ENCODE measurements at regions not wholly inside any gene's neighbourhood (a gene's known extent, or its start where the extent isn't known, plus 50 kb on each side); places are given as distances from the start of the nearest gene placed in this dataset.

DNA sequence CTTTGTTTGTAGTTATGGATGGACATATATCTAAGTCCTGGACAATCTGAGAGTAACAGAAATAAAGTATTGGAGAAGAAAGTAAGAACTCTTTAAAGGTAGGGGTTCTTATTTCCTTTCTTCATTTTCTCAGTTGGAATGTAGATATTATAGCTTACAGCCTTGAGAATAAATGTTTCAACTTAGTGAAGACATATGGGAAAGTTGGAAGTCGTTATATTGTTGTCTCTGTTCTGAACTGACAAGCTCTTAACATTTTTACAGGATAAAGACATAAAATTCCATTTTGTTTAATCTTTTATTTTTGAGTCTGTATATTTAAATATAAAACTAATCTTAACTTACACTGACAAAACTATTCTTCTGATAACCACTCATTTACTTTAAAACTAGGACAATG is 2187.5 kb upstream of the ACO1 start:
- no peak overlapping the region for H3K4me3 ChIP-seq (ENCODE audit: low read depth, low read length)

DNA sequence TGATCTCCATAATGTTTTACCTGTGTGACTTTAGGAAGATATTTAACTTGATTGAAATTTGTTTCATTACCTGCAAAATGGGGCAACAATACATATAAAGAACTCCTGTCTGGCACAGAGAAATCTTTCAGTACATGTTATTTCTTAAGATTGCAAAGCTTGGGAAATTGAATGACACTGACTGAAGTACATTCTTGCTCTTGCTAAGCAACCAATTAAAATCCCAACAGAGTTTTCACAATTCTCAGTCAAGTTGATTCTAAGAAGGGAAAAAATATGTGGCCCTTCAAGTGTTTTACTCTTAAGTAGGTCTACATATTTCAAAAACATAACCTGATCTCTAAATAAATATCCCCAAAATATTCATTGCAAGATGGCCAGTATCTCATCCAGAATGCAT is 2187.0 kb upstream of the ACO1 start:
- TF ChIP-seq, protein P1, sequence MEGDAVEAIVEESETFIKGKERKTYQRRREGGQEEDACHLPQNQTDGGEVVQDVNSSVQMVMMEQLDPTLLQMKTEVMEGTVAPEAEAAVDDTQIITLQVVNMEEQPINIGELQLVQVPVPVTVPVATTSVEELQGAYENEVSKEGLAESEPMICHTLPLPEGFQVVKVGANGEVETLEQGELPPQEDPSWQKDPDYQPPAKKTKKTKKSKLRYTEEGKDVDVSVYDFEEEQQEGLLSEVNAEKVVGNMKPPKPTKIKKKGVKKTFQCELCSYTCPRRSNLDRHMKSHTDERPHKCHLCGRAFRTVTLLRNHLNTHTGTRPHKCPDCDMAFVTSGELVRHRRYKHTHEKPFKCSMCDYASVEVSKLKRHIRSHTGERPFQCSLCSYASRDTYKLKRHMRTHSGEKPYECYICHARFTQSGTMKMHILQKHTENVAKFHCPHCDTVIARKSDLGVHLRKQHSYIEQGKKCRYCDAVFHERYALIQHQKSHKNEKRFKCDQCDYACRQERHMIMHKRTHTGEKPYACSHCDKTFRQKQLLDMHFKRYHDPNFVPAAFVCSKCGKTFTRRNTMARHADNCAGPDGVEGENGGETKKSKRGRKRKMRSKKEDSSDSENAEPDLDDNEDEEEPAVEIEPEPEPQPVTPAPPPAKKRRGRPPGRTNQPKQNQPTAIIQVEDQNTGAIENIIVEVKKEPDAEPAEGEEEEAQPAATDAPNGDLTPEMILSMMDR (IDR thresholded peaks at IDR 0.05; ENCODE audit: borderline replicate concordance, insufficient read depth, low read depth, low read length): no peak
- H3K4me3 ChIP-seq (ENCODE audit: low read depth, low read length): no peak overlapping the region

More for the DNA sequence above, 2187.5 kb upstream of the ACO1 start:
- TF ChIP-seq, protein P1 (IDR thresholded peaks at IDR 0.05; ENCODE audit: borderline replicate concordance, insufficient read depth, low read depth, low read length): no peak

DNA sequence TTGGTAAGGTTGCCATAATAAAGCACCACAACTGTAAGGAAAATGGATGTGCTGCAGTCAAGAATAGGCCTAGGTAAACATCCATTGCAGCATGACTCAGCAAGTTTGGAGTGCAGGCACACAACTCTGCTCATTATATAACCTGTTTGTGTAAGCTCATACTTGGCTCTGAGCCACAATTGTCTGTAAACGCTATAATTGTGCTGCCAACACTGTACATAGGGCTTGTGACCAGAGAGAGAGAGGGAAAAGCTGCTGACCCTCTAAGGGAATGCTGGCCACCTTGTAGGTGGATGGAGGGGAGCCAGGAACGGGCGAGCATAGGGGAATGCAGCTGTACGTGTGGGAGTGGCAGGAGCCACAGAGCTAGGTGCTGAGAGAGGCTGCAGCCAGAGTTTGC is 2186.5 kb upstream of the ACO1 start:
- TF ChIP-seq, protein P1 (IDR thresholded peaks at IDR 0.05; ENCODE audit: borderline replicate concordance, insufficient read depth, low read depth, low read length): no peak
- H3K4me3 ChIP-seq (ENCODE audit: low read depth, low read length): no peak overlapping the region

DNA sequence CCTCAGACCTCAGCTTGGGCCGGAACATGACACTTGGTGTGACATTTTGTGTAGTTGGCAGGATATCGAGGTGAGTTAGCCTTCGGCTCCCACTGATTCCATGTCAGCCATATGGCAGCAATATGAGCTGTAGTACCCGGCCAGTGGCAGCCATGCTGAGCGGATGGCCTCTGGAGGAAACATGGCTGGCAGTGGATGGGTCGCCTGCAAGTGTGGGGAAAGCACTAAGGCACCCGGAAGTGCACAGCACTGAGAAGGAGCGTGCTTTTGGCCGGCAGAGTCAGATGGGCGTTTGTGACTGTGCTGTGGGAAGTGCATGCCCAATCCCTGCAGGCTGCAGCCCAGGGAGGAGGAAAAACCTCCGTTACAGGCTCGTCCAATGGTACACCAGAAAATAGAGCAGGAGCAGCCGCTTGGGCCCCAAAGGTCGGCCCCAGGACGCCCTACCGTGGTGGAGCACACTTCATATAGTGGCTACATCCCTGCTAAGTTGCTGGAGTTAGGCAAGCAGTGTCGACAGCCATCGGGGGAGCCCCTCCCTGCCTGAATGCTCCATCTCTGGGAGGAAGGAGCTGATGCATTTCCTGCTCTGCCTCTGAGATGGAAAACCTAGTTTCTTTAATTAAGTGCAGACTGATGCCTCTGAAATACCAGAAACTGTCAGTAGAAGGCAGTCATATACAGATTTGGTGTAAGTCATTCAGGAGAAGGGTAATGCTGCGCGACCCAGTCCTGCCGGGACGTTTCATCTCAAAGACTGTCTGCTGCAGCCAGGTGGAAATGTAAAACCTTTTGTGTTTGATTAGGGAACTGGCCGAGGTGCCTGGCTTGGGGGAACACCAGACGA is 2185.8 kb upstream of the ACO1 start:
- H3K4me3 ChIP-seq (ENCODE audit: low read depth, low read length): no peak overlapping the region
- TF ChIP-seq, protein P1 (IDR thresholded peaks at IDR 0.05; ENCODE audit: borderline replicate concordance, insufficient read depth, low read depth, low read length): no peak

DNA sequence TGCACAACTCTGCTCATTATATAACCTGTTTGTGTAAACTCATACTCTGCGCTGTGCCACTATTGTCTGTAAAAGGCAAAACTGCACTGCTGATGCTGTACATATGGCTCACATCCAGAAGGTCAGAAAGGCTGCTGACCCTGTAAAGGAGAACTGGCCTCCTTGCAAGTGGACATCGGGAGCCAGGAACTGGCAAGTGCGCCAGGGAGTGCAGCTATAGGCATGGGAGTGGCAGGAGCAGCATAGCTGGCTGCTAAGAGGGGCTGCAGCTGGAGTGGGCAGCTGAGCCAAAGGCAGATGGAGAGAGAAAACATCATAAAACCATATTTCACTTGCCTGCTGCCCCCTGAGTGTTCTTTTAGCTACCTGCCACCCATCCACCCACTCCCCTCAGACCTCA is 2183.4 kb upstream of the ACO1 start:
- TF ChIP-seq, protein P1 (IDR thresholded peaks at IDR 0.05; ENCODE audit: borderline replicate concordance, insufficient read depth, low read depth, low read length): no peak
- no peak overlapping the region for H3K4me3 ChIP-seq (ENCODE audit: low read depth, low read length)

DNA sequence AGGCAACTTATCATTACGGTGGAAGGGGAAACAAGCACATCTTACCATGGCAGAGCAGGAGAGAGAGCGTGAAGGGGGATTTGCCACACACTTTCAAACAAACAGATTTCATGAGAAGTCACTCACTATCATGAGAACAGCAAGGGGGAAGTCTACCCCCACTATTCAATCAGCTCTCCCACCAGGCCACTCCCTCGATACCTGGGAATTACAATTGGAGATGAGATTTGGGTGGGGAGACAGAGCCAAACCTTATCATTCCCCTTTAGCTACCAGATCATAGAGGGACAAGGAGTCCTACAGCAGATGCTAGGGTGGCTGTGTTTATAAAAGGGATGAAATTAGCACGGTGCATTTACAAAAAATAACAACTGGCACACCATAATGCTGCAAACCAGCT is 2149.4 kb upstream of the ACO1 start:
- TF ChIP-seq, protein P1 (IDR thresholded peaks at IDR 0.05; ENCODE audit: borderline replicate concordance, insufficient read depth, low read depth, low read length): no peak
- H3K4me3 ChIP-seq (ENCODE audit: low read depth, low read length): no peak overlapping the region

DNA sequence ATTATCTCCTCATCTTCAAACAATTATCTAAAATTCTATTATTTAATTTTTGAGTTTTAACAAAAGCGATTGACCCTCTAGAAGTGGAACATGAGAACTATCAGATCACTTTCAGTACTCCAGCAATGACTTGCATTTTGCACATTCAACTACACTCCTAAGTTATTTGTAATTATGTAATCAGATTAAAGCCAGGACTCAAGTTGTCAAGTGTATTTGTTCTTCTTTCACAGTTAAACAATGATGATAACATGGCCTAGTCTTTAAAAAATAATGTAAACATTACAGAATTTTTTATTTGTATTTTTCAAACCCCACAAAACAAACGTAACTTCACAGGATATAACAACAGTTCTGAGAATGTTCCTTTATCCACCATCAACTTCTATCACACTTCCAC is 2148.9 kb upstream of the ACO1 start:
- TF ChIP-seq, protein P1 (IDR thresholded peaks at IDR 0.05; ENCODE audit: borderline replicate concordance, insufficient read depth, low read depth, low read length): no peak
- H3K4me3 ChIP-seq (ENCODE audit: low read depth, low read length): no peak overlapping the region

Data from GM12875 (cell line).